ENCODE measurements at regions not wholly inside any gene's neighbourhood (a gene's known extent, or its start where the extent isn't known, plus 50 kb on each side); places are given as distances from the start of the nearest gene placed in this dataset.

DNA sequence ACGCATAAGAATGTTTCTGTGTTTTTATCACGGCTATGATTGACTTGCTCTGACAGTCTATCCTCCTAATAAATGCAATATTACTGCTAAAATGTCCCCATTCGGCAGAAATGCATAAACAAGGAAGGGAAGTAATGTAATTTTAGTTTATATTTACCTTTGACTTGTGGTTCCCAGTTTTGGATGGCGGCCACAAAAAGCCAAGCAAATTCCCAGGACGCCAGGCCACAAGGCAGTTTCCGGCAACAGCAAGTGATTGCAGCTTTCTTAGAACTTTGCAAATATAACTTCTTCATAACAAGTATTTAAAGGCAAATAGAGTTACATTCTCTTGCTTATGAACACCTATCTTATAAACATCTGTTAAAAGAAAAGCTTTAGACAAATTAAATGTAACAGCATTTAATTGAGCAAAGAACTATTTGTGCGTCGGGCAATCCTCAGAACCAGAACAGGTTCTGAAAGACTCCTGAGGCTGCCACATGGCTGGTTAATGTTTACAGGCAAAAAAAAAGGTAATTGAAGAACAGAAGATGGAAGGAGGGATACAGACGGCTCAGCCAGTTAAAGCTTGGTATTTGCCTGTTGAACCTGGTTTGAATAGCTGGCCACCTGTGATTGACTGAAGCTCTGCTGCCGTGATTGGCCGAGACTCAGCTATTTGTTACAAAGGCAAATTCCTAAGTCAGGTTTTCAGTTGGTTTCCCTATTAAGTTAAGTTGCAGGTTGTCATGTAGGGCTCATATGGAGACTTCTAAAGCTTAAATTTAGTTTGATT, 80.8 kb downstream of the C21orf91 start:
- Histone ChIP-seq H3K4me2 (ENCODE audit: insufficient read depth, low read length, poor library complexity, severe bottlenecking) (no peak overlapping the region), H3K36me3 (replicated peaks in 1 of 2; ENCODE audit: control insufficient read depth in 2 of 2, insufficient read depth in 2 of 2, low read length in 2 of 2) (no peaks in the 10 kb centered on the region), H4K91ac (ENCODE audit: low read depth, low read length, poor library complexity) (no peak overlapping the region), H3K9ac (ENCODE audit: low read depth, low read length, poor library complexity) (no peak overlapping the region), H2BK120ac (ENCODE audit: low read depth, low read length) (no peak overlapping the region), H2AFZ (ENCODE audit: low read length) (no peak overlapping the region), H3K14ac (ENCODE audit: low read length) (no peak overlapping the region), H3K27me3 (ENCODE audit: control insufficient read depth in 3 of 3, insufficient read depth in 3 of 3, low read depth in 1 of 3, low read length in 3 of 3) (no peaks in the 10 kb centered on the region), H2BK5ac (ENCODE audit: low read length) (no peak overlapping the region), H2BK15ac (ENCODE audit: low read length) (no peak overlapping the region), H3K4me3 (ENCODE audit: low read length in 2 of 2) (no peak overlapping the region), H3K4ac (ENCODE audit: low read length) (no peak overlapping the region), H3K79me1 (ENCODE audit: low read depth, low read length) (no peaks in the 10 kb centered on the region), H3K23ac (ENCODE audit: low read depth, low read length, poor library complexity) (no peak overlapping the region), H4K8ac (ENCODE audit: low read depth, low read length) (no peak overlapping the region), H2AK5ac (ENCODE audit: low read depth, low read length) (no peak overlapping the region), H3K4me1 (ENCODE audit: control insufficient read depth in 2 of 2, insufficient read depth in 1 of 2, low read depth in 1 of 2, low read length in 2 of 2) (no peaks in the 10 kb centered on the region), H3K9me3 (replicated peaks in 1 of 2; ENCODE audit: control insufficient read depth in 2 of 2, insufficient read depth in 1 of 2, low read depth in 1 of 2, low read length in 2 of 2) (no peaks in the 10 kb centered on the region), H3K27ac (replicated peaks; ENCODE audit: low read length) (no peak overlapping the region), H3K18ac (ENCODE audit: low read length) (no peak overlapping the region), H2BK12ac (ENCODE audit: low read length) (no peak overlapping the region)
- DNase-seq (ENCODE audit: low spot score): no peak
- WGBS, 2 donors (ENCODE audit: extremely low coverage in 2 of 2, insufficient read length in 2 of 2, insufficient replicate concordance in 1 of 2): no CpG with 5 or more reads among the region's 11 CpGs

DNA sequence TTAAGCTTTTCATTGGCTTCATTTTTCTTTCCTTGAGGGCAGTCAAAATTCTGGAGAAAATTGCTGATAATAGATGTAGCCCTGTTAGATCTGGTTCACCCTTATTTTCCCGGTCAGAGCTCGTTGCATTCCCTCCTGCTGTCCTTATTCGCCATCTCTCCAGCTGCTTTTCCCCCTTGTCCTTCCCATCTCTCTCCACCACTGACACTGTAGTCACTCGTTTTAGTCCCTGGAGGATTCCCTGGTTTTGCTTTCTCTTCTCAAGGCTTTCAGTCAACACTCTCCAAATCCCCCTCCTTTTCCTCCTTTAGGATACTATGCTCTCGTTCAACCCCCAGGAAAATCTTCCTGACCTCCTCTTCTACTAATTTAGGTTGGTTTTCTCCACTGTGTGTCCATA, 83.1 kb downstream of the C21orf91 start:
- Histone ChIP-seq H2AK5ac (ENCODE audit: low read depth, low read length) (no peak overlapping the region), H3K18ac (ENCODE audit: low read length) (no peak overlapping the region), H3K27ac (replicated peaks; ENCODE audit: low read length) (no peak overlapping the region), H3K9ac (ENCODE audit: low read depth, low read length, poor library complexity) (no peak overlapping the region), H2BK12ac (ENCODE audit: low read length) (no peak overlapping the region), H3K4me1 (ENCODE audit: control insufficient read depth in 2 of 2, insufficient read depth in 1 of 2, low read depth in 1 of 2, low read length in 2 of 2) (no peaks in the 10 kb centered on the region), H2BK15ac (ENCODE audit: low read length) (no peak overlapping the region), H2BK120ac (ENCODE audit: low read depth, low read length) (no peak overlapping the region), H3K14ac (ENCODE audit: low read length) (no peak overlapping the region), H4K91ac (ENCODE audit: low read depth, low read length, poor library complexity) (no peak overlapping the region), H3K4me2 (ENCODE audit: insufficient read depth, low read length, poor library complexity, severe bottlenecking) (no peak overlapping the region), H2BK5ac (ENCODE audit: low read length) (no peak overlapping the region), H3K36me3 (replicated peaks in 1 of 2; ENCODE audit: control insufficient read depth in 2 of 2, insufficient read depth in 2 of 2, low read length in 2 of 2) (no peaks in the 10 kb centered on the region), H3K9me3 (replicated peaks in 1 of 2; ENCODE audit: control insufficient read depth in 2 of 2, insufficient read depth in 1 of 2, low read depth in 1 of 2, low read length in 2 of 2) (no peaks in the 10 kb centered on the region), H4K8ac (ENCODE audit: low read depth, low read length) (no peak overlapping the region), H3K23ac (ENCODE audit: low read depth, low read length, poor library complexity) (no peak overlapping the region), H3K27me3 (ENCODE audit: control insufficient read depth in 3 of 3, insufficient read depth in 3 of 3, low read depth in 1 of 3, low read length in 3 of 3) (no peaks in the 10 kb centered on the region), H3K4ac (ENCODE audit: low read length) (no peak overlapping the region), H2AFZ (ENCODE audit: low read length) (no peak overlapping the region), H3K4me3 (ENCODE audit: low read length in 2 of 2) (no peak overlapping the region), H3K79me1 (ENCODE audit: low read depth, low read length) (no peaks in the 10 kb centered on the region)
- DNase-seq (ENCODE audit: low spot score): no peak
- no CpG with 5 or more reads among the region's 5 CpGs for WGBS, 2 donors (ENCODE audit: extremely low coverage in 2 of 2, insufficient read length in 2 of 2, insufficient replicate concordance in 1 of 2)

DNA sequence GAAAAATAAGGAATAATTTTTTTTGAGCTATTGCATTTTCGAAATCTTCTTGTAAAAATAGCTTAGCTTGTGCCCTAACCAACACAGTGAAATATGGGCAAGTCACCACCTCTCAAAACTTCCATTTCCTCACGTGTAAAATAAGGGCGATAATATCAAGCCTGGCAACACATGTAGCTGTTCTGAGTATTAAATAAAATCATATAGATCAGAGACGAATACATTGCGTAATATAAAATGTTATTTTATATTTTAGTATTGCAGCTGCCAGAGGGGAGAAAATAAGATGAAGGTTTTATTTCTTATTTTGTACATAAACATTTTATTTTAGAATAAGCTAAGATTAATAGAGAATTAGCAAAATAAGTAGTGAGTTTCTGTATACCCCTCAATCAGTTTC, 85.9 kb downstream of the C21orf91 start:
- no peak overlapping the region for H4K91ac ChIP-seq (ENCODE audit: low read depth, low read length, poor library complexity)
- H3K18ac ChIP-seq (ENCODE audit: low read length): no peak overlapping the region
- no peak overlapping the region for H4K8ac ChIP-seq (ENCODE audit: low read depth, low read length)
- no peak overlapping the region for H3K4me2 ChIP-seq (ENCODE audit: insufficient read depth, low read length, poor library complexity, severe bottlenecking)
- H3K4ac ChIP-seq (ENCODE audit: low read length): no peak overlapping the region
- H2BK15ac ChIP-seq (ENCODE audit: low read length): no peak overlapping the region
- no peak overlapping the region for H3K9ac ChIP-seq (ENCODE audit: low read depth, low read length, poor library complexity)
- no peak overlapping the region for H3K27ac ChIP-seq (replicated peaks; ENCODE audit: low read length)
- no peaks in the 10 kb centered on the region for H3K9me3 ChIP-seq (replicated peaks in 1 of 2; ENCODE audit: control insufficient read depth in 2 of 2, insufficient read depth in 1 of 2, low read depth in 1 of 2, low read length in 2 of 2)
- H3K79me1 ChIP-seq (ENCODE audit: low read depth, low read length): no peaks in the 10 kb centered on the region
- H3K14ac ChIP-seq (ENCODE audit: low read length): no peak overlapping the region
- no peaks in the 10 kb centered on the region for H3K36me3 ChIP-seq (replicated peaks in 1 of 2; ENCODE audit: control insufficient read depth in 2 of 2, insufficient read depth in 2 of 2, low read length in 2 of 2)
- DNase-seq (ENCODE audit: low spot score): no peak
- no CpG with 5 or more reads among the region's 5 CpGs for WGBS, 2 donors (ENCODE audit: extremely low coverage in 2 of 2, insufficient read length in 2 of 2, insufficient replicate concordance in 1 of 2)
- H2AK5ac ChIP-seq (ENCODE audit: low read depth, low read length): no peak overlapping the region
- H3K23ac ChIP-seq (ENCODE audit: low read depth, low read length, poor library complexity): no peak overlapping the region
- H2BK120ac ChIP-seq (ENCODE audit: low read depth, low read length): no peak overlapping the region
- H3K27me3 ChIP-seq (ENCODE audit: control insufficient read depth in 3 of 3, insufficient read depth in 3 of 3, low read depth in 1 of 3, low read length in 3 of 3): no peaks in the 10 kb centered on the region
- H2BK5ac ChIP-seq (ENCODE audit: low read length): no peak overlapping the region
- no peaks in the 10 kb centered on the region for H3K4me1 ChIP-seq (ENCODE audit: control insufficient read depth in 2 of 2, insufficient read depth in 1 of 2, low read depth in 1 of 2, low read length in 2 of 2)
- H2BK12ac ChIP-seq (ENCODE audit: low read length): no peak overlapping the region
- no peak overlapping the region for H2AFZ ChIP-seq (ENCODE audit: low read length)
- H3K4me3 ChIP-seq (ENCODE audit: low read length in 2 of 2): no peak overlapping the region

DNA sequence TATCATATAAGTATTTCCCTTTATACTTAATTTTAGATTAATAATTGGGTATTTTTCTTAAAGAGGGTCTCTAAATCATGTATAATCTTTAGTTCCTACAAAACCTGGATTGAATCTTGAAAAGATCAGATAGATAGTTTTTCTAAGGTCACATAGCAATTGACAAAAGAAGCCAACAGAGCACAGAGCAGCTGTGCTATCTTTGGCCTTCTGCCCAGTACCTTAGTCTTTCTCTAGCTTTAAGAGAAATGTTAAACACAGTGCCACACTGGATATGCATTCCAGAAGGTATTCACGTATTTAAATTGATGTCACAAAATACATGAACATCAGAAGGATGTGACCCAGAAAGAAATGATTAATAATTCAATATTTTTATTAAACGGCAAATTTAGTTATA, 86.8 kb downstream of the C21orf91 start:
- no CpG with 5 or more reads among the region's 2 CpGs for WGBS, 2 donors (ENCODE audit: extremely low coverage in 2 of 2, insufficient read length in 2 of 2, insufficient replicate concordance in 1 of 2)

More for the DNA sequence above, 86.8 kb downstream of the C21orf91 start:
- Histone ChIP-seq H3K18ac (ENCODE audit: low read length) (no peak overlapping the region), H2BK15ac (ENCODE audit: low read length) (no peak overlapping the region), H3K9ac (ENCODE audit: low read depth, low read length, poor library complexity) (no peak overlapping the region), H3K36me3 (replicated peaks in 1 of 2; ENCODE audit: control insufficient read depth in 2 of 2, insufficient read depth in 2 of 2, low read length in 2 of 2) (no peaks in the 10 kb centered on the region), H3K79me1 (ENCODE audit: low read depth, low read length) (no peaks in the 10 kb centered on the region), H3K27ac (replicated peaks; ENCODE audit: low read length) (no peak overlapping the region), H3K4me1 (ENCODE audit: control insufficient read depth in 2 of 2, insufficient read depth in 1 of 2, low read depth in 1 of 2, low read length in 2 of 2) (no peaks in the 10 kb centered on the region), H2AFZ (ENCODE audit: low read length) (no peak overlapping the region), H4K91ac (ENCODE audit: low read depth, low read length, poor library complexity) (no peak overlapping the region), H3K27me3 (ENCODE audit: control insufficient read depth in 3 of 3, insufficient read depth in 3 of 3, low read depth in 1 of 3, low read length in 3 of 3) (no peaks in the 10 kb centered on the region), H3K4me3 (ENCODE audit: low read length in 2 of 2) (no peak overlapping the region), H2BK120ac (ENCODE audit: low read depth, low read length) (no peak overlapping the region), H3K9me3 (replicated peaks in 1 of 2; ENCODE audit: control insufficient read depth in 2 of 2, insufficient read depth in 1 of 2, low read depth in 1 of 2, low read length in 2 of 2) (no peaks in the 10 kb centered on the region), H2BK5ac (ENCODE audit: low read length) (no peak overlapping the region), H3K4me2 (ENCODE audit: insufficient read depth, low read length, poor library complexity, severe bottlenecking) (no peak overlapping the region), H3K14ac (ENCODE audit: low read length) (no peak overlapping the region), H3K23ac (ENCODE audit: low read depth, low read length, poor library complexity) (no peak overlapping the region), H4K8ac (ENCODE audit: low read depth, low read length) (no peak overlapping the region), H2BK12ac (ENCODE audit: low read length) (no peak overlapping the region), H2AK5ac (ENCODE audit: low read depth, low read length) (no peak overlapping the region), H3K4ac (ENCODE audit: low read length) (no peak overlapping the region)
- no peak for DNase-seq (ENCODE audit: low spot score)

Measured in neuronal stem cell (in vitro differentiated cells).